ENCODE measurements at regions not wholly inside any gene's neighbourhood (a gene's known extent, or its start where the extent isn't known, plus 50 kb on each side); places are given as distances from the start of the nearest gene placed in this dataset.

- TF ChIP-seq CTCF (conservative IDR thresholded peaks at IDR 0.05 in 1 of 2, IDR thresholded peaks at IDR 0.05 in 1 of 2; ENCODE audit: extremely low read depth in 1 of 2, insufficient read depth in 1 of 2, low read depth in 1 of 2, low read length in 2 of 2): no peak
- no peak for TF ChIP-seq EZH2 (IDR thresholded peaks at IDR 0.05; ENCODE audit: borderline replicate concordance, low read length)
Observed at GRCh38 chr9:32707326-32707725, 71.9 kb upstream of the TAF1L start.
